ENCODE measurements at regions not wholly inside any gene's neighbourhood (a gene's known extent, or its start where the extent isn't known, plus 50 kb on each side); places are given as distances from the start of the nearest gene placed in this dataset.

- no peak for DNase-seq
Observed at GRCh38 chr12:63224396-63224795, 73.4 kb upstream of the AVPR1A start.

- DNase-seq: no peak
Observed at GRCh38 chr12:63223128-63223527, 72.1 kb upstream of the AVPR1A start.

GRCh38 chr12:63222582-63222981, 71.6 kb upstream of the AVPR1A start:
- no peak for DNase-seq

GRCh38 chr12:63220921-63221320, 69.9 kb upstream of the AVPR1A start:
- DNase-seq: no peak

GRCh38 chr12:63212316-63212715, 61.3 kb upstream of the AVPR1A start:
- DNase-seq: no peak

- DNase-seq: no peak
Observed at GRCh38 chr12:63208956-63209355, 58.0 kb upstream of the AVPR1A start.

GRCh38 chr12:63206909-63207308, 55.9 kb upstream of the AVPR1A start:
- peak; percentile 26 for DNase-seq

- peak; percentile 26 for DNase-seq
Observed at GRCh38 chr12:63206494-63206893, 55.5 kb upstream of the AVPR1A start.

Measured in NCI-H748 treated with DMSO at 0.1 percent for 48 hours (cell line).